HEK293T (cell line): ENCODE measurements at regions not wholly inside any gene's neighbourhood (a gene's known extent, or its start where the extent isn't known, plus 50 kb on each side); places are given as distances from the start of the nearest gene placed in this dataset.

Experiments
- ARNT ChIP-seq: fragments of 450-650 bp; IDR thresholded peaks from 2 replicates; pipeline ENCODE4 v1.6.1; 2017; ENCODE audit warnings: mild to moderate bottlenecking
- ELF4 ChIP-seq: fragments of 450-650 bp; IDR thresholded peaks from 2 replicates; pipeline ENCODE4 v1.6.1; 2017; ENCODE audit warnings: antibody characterized with exemption
- FOXA1 ChIP-seq: fragments of 450-650 bp; IDR thresholded peaks from 2 replicates; pipeline ENCODE4 v1.6.1; 2016; ENCODE audit warnings: mild to moderate bottlenecking
- FOXK2 ChIP-seq: fragments of 450-650 bp; IDR thresholded peaks from 2 replicates; pipeline ENCODE4 v1.6.1; 2016; ENCODE audit warnings: mild to moderate bottlenecking
- HDGF ChIP-seq: fragments of 450-650 bp; IDR thresholded peaks from 2 replicates; pipeline ENCODE4 v1.6.1; 2017; ENCODE audit warnings: antibody characterized with exemption, borderline replicate concordance
- L3MBTL2 ChIP-seq: fragments of 450-650 bp; conservative IDR thresholded peaks from 2 replicates; pipeline ENCODE4 v1.6.1; 2016; ENCODE audit warnings: mild to moderate bottlenecking
- LEF1 ChIP-seq: fragments of 450-650 bp; IDR thresholded peaks from 2 replicates; pipeline ENCODE4 v1.6.1; 2017; ENCODE audit warnings: mild to moderate bottlenecking, borderline replicate concordance
- NFRKB ChIP-seq: fragments of 450-650 bp; IDR thresholded peaks from 2 replicates; pipeline ENCODE4 v1.6.1; 2016; ENCODE audit warnings: mild to moderate bottlenecking, moderate library complexity
- PKNOX1 ChIP-seq: fragments of 450-650 bp; IDR thresholded peaks from 2 replicates; pipeline ENCODE4 v1.6.1; 2016
- SP1 ChIP-seq: fragments of 450-650 bp; IDR thresholded peaks from 2 replicates; pipeline ENCODE4 v1.6.1; 2017
- SUZ12 ChIP-seq: fragments of 450-650 bp; IDR thresholded peaks from 2 replicates; pipeline ENCODE4 v1.6.1; 2016; ENCODE audit warnings: mild to moderate bottlenecking
- TARDBP ChIP-seq: fragments of 450-650 bp; IDR thresholded peaks from 2 replicates; pipeline ENCODE4 v1.6.1; 2016

GRCh38 chr2:78251708-78252107 is 729.5 kb upstream of the LRRTM4 start:
- TF ChIP-seq SP1 (no peak), PKNOX1 (no peak), FOXA1 (no peak), ELF4 (no peak), SUZ12 (no peak), TARDBP (no peak), ARNT (no peak), HDGF (no peak), NFRKB (no peak), FOXK2 (no peak), LEF1 (no peak), L3MBTL2 (no peak)
